ENCODE measurements at regions not wholly inside any gene's neighbourhood (a gene's known extent, or its start where the extent isn't known, plus 50 kb on each side); places are given as distances from the start of the nearest gene placed in this dataset.
A peak's percentile ranks its signal among the peaks of the same experiment; 100 is the strongest.

DNA sequence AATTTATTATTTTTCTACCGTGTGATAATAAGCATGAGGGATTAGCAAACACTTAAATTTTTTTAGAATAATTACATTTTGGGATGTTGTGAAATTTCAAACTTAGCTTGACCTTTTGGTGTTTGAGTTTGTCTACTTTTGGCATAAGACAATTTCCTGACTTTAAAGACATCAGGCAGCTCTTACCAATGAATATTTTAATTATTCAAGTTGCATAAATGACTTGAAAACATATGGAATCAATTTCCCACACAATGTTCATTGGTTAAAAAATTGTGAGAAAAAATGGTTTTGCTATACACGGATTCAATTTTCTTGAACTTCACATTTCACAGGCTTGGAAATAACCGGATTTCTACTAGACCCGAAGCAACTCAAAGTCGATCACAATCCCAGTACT, 243.4 kb downstream of the IKZF2 start:
- in situ Hi-C loops (cut with MboI), result no loop called here
- H3K27ac ChIP-seq, result 0 out of 2 replicates have a peak overlapping the region, but pooled peaks have one; percentile 5
- TF ChIP-seq EZH2 (IDR thresholded peaks at IDR 0.05; ENCODE audit: insufficient read depth, poor library complexity, severe bottlenecking), result no peak
- no peak for TF ChIP-seq EZH2phosphoT487 (IDR thresholded peaks at IDR 0.05; ENCODE audit: insufficient read depth, low read depth)

GRCh38 chr2:212906620-212907019, 244.8 kb downstream of the IKZF2 start:
- H3K9ac ChIP-seq, result no peak overlapping the region
- no peaks in the 10 kb centered on the region for H3K79me2 ChIP-seq (ENCODE audit: insufficient read depth)
- no peak overlapping the region for H3K4me3 ChIP-seq
- H4K20me1 ChIP-seq (ENCODE audit: insufficient read depth), result no peaks in the 10 kb centered on the region
- 0 out of 2 replicates have a peak, but pooled peaks cover 10% of the 10 kb centered on the region for H3F3A ChIP-seq (ENCODE audit: insufficient read depth)
- DNase-seq, result no peak
- in situ Hi-C loops (cut with MboI), result no loop called here
- TF ChIP-seq EZH2 (IDR thresholded peaks at IDR 0.05; ENCODE audit: insufficient read depth, poor library complexity, severe bottlenecking) (no peak), EZH2phosphoT487 (IDR thresholded peaks at IDR 0.05; ENCODE audit: insufficient read depth, low read depth) (no peak)
- H3K27ac ChIP-seq, result no peak overlapping the region
- 81 to 90% methylated on average over 5 of the region's 5 CpGs for WGBS, 2 experiments (ENCODE audit: low coverage in 1 of 2, low lambda C conversion rate in 2 of 2, missing lambda C conversion rate in 2 of 2)
- H3K4me2 ChIP-seq (ENCODE audit: unreplicated experiment), result no peak overlapping the region
- no peak overlapping the region for H2AFZ ChIP-seq
- peaks cover 28% of the 10 kb centered on the region for H3K4me1 ChIP-seq (ENCODE audit: insufficient read depth)
- H3K27me3 ChIP-seq (replicated peaks; ENCODE audit: insufficient read depth), result no peaks in the 10 kb centered on the region
- H3K9me3 ChIP-seq (ENCODE audit: low read depth), result no peaks in the 10 kb centered on the region
- H3K9me2 ChIP-seq (ENCODE audit: insufficient read depth), result no peaks in the 10 kb centered on the region
- no peaks in the 10 kb centered on the region for H3K36me3 ChIP-seq (ENCODE audit: low read depth)

More for the DNA sequence above, 243.4 kb downstream of the IKZF2 start:
- H3K9ac ChIP-seq, result no peak overlapping the region
- WGBS, 2 experiments (ENCODE audit: low coverage in 1 of 2, low lambda C conversion rate in 2 of 2, missing lambda C conversion rate in 2 of 2), result 80 to 81% methylated on average over 5 of the region's 5 CpGs
- no peaks in the 10 kb centered on the region for H3K9me3 ChIP-seq (ENCODE audit: low read depth)
- no peaks in the 10 kb centered on the region for H3K9me2 ChIP-seq (ENCODE audit: insufficient read depth)
- H3K4me3 ChIP-seq, result no peak overlapping the region
- H3K36me3 ChIP-seq (ENCODE audit: low read depth), result no peaks in the 10 kb centered on the region
- H4K20me1 ChIP-seq (ENCODE audit: insufficient read depth), result no peaks in the 10 kb centered on the region
- H2AFZ ChIP-seq, result no peak overlapping the region
- H3F3A ChIP-seq (ENCODE audit: insufficient read depth), result peaks cover 23% of the 10 kb centered on the region
- H3K4me2 ChIP-seq (ENCODE audit: unreplicated experiment), result no peak overlapping the region
- DNase-seq, result no peak
- H3K4me1 ChIP-seq (ENCODE audit: insufficient read depth), result peaks cover 42% of the 10 kb centered on the region
- H3K79me2 ChIP-seq (ENCODE audit: insufficient read depth), result no peaks in the 10 kb centered on the region
- no peaks in the 10 kb centered on the region for H3K27me3 ChIP-seq (replicated peaks; ENCODE audit: insufficient read depth)

DNA sequence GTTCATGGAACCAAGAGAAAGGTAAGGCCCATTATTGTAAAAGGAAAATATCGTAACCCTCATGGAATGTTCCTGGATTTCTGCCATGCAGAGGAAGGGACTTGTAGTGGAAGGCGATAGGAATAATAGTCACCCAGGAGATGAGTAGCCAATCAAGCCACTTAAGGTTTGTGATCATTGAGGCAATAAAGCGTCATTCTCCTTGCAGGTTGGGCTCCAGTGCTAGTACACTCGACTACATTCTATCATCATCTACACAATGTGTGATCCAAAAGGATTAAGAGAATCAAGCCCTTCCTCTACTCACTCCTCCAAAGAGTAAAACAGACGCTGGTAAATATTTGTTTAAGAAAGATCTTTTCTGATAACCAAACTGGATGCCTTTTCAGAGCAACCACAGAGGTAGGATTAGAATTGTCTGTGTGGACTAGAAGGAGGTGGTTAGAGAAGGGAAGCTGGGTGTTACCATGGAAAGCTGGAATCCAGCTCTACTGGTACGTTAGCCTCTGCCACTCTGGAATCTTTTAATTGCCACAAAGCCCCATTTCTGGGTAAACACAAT, 245.7 kb downstream of the IKZF2 start:
- no peaks in the 10 kb centered on the region for H3K9me3 ChIP-seq (ENCODE audit: low read depth)
- no peak for DNase-seq
- TF ChIP-seq EZH2phosphoT487 (IDR thresholded peaks at IDR 0.05; ENCODE audit: insufficient read depth, low read depth), result no peak
- no peak for TF ChIP-seq EZH2 (IDR thresholded peaks at IDR 0.05; ENCODE audit: insufficient read depth, poor library complexity, severe bottlenecking)
- no peaks in the 10 kb centered on the region for H3K79me2 ChIP-seq (ENCODE audit: insufficient read depth)
- no peaks in the 10 kb centered on the region for H4K20me1 ChIP-seq (ENCODE audit: insufficient read depth)
- H3K9ac ChIP-seq, result no peak overlapping the region
- no peak overlapping the region for H3K4me3 ChIP-seq
- 0 out of 2 replicates have a peak, but pooled peaks cover 10% of the 10 kb centered on the region for H3F3A ChIP-seq (ENCODE audit: insufficient read depth)
- in situ Hi-C loops (cut with MboI), result no loop called here
- H3K4me1 ChIP-seq (ENCODE audit: insufficient read depth), result peaks cover 19% of the 10 kb centered on the region
- H2AFZ ChIP-seq, result 0 out of 2 replicates have a peak overlapping the region, but pooled peaks have one; percentile 23
- no peak overlapping the region for H3K27ac ChIP-seq
- H3K4me2 ChIP-seq (ENCODE audit: unreplicated experiment), result no peak overlapping the region
- no peaks in the 10 kb centered on the region for H3K27me3 ChIP-seq (replicated peaks; ENCODE audit: insufficient read depth)
- no peaks in the 10 kb centered on the region for H3K9me2 ChIP-seq (ENCODE audit: insufficient read depth)
- WGBS, 2 experiments (ENCODE audit: low coverage in 1 of 2, low lambda C conversion rate in 2 of 2, missing lambda C conversion rate in 2 of 2), result 79 to 83% methylated on average over 6 of the region's 6 CpGs
- no peaks in the 10 kb centered on the region for H3K36me3 ChIP-seq (ENCODE audit: low read depth)

- Histone ChIP-seq H3K4me3 (no peak overlapping the region), H4K20me1 (ENCODE audit: insufficient read depth) (no peaks in the 10 kb centered on the region), H3K9ac (no peak overlapping the region), H3F3A (ENCODE audit: insufficient read depth) (0 out of 2 replicates have a peak, but pooled peaks cover 10% of the 10 kb centered on the region), H3K79me2 (ENCODE audit: insufficient read depth) (no peaks in the 10 kb centered on the region), H3K4me1 (ENCODE audit: insufficient read depth) (peaks cover 18% of the 10 kb centered on the region), H3K36me3 (ENCODE audit: low read depth) (no peaks in the 10 kb centered on the region), H3K27me3 (replicated peaks; ENCODE audit: insufficient read depth) (no peaks in the 10 kb centered on the region), H3K4me2 (ENCODE audit: unreplicated experiment) (no peak overlapping the region), H3K27ac (no peak overlapping the region), H3K9me3 (ENCODE audit: low read depth) (no peaks in the 10 kb centered on the region), H3K9me2 (ENCODE audit: insufficient read depth) (no peaks in the 10 kb centered on the region), H2AFZ (no peak overlapping the region)
- no peak for DNase-seq
- in situ Hi-C loops (cut with MboI), result no loop called here
- TF ChIP-seq EZH2phosphoT487 (IDR thresholded peaks at IDR 0.05; ENCODE audit: insufficient read depth, low read depth) (no peak), EZH2 (IDR thresholded peaks at IDR 0.05; ENCODE audit: insufficient read depth, poor library complexity, severe bottlenecking) (no peak)
- 83 to 90% methylated on average over 2 of the region's 2 CpGs for WGBS, 2 experiments (ENCODE audit: low coverage in 1 of 2, low lambda C conversion rate in 2 of 2, missing lambda C conversion rate in 2 of 2)
Measured at GRCh38 chr2:212904646-212905045, 246.8 kb downstream of the IKZF2 start.
